Renal cortex interstitium (tissue), 11 donors: ENCODE measurements at regions not wholly inside any gene's neighbourhood (a gene's known extent, or its start where the extent isn't known, plus 50 kb on each side); places are given as distances from the start of the nearest gene placed in this dataset.
"Not testable (repeated sequence)": the region's sequence is repeated elsewhere in the genome, so short reads cannot be mapped to it uniquely, and the experiment has no call there.

Experiments
- DNase-seq, 11 donors: peaks; one replicate each; pipeline ENCODE4 v3.0.0-alpha.2; 2013; ENCODE audit warnings: low read depth in 9 of 11, low spot score in 4 of 11; ENCODE audit errors: extremely low read depth in 1 of 11

GRCh38 chr7:120186688-120187087 lies 86.3 kb upstream of the KCND2 start:
- DNase-seq, result no peak

- no peak for DNase-seq
Observed at GRCh38 chr7:120189623-120190022, 83.4 kb upstream of the KCND2 start.

GRCh38 chr7:120190109-120190508 lies 82.9 kb upstream of the KCND2 start:
- no peak for DNase-seq

- DNase-seq, result no peak
Observed at GRCh38 chr7:120190566-120190965, 82.4 kb upstream of the KCND2 start.

- not testable (repeated sequence) for DNase-seq
Observed at GRCh38 chr7:120191423-120191822, 81.6 kb upstream of the KCND2 start.

GRCh38 chr7:120201290-120201689 lies 71.7 kb upstream of the KCND2 start:
- no peak for DNase-seq

GRCh38 chr7:120205101-120205500 lies 67.9 kb upstream of the KCND2 start:
- no peak for DNase-seq

GRCh38 chr7:120207037-120207436 lies 65.9 kb upstream of the KCND2 start:
- no peak for DNase-seq

- DNase-seq, result no peak
Observed at GRCh38 chr7:120215654-120216053, 57.3 kb upstream of the KCND2 start.

GRCh38 chr7:120216947-120217346 lies 56.0 kb upstream of the KCND2 start:
- no peak for DNase-seq

- DNase-seq, result no peak
Observed at GRCh38 chr7:120218712-120219111, 54.3 kb upstream of the KCND2 start.

- no peak for DNase-seq
Observed at GRCh38 chr7:120221666-120222065, 51.3 kb upstream of the KCND2 start.
